NCI-H748 (cell line): ENCODE measurements at regions not wholly inside any gene's neighbourhood (a gene's known extent, or its start where the extent isn't known, plus 50 kb on each side); places are given as distances from the start of the nearest gene placed in this dataset.
"Not testable (repeated sequence)": the region's sequence is repeated elsewhere in the genome, so short reads cannot be mapped to it uniquely, and the experiment has no call there.

ENCODE experiments used
- DNase-seq: peaks from one replicate; lab custom pipeline; 2025; ENCODE audit not compliant: unreplicated experiment; lab: John Stamatoyannopoulos, UW

DNA sequence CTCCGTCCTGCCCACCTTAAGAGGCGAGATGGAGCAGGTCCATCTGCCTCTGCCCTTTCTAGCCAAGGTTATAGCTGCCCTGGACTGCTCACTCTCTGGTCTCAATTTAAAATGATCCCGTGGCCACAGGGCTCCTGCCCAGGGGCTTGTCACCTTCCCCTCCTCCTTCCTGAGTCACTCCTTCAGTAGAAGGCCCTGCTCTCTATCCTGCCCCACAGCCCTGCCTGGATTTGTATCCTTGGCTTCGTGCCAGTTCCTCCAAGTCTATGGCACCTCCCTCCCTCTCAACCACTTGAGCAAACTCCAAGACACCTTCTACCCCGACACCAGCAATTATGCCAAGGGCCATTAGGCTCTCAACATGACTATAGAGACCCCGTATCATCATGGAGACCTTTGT lies 105.3 kb upstream of the PZP start:
- DNase-seq = not testable (repeated sequence)

DNA sequence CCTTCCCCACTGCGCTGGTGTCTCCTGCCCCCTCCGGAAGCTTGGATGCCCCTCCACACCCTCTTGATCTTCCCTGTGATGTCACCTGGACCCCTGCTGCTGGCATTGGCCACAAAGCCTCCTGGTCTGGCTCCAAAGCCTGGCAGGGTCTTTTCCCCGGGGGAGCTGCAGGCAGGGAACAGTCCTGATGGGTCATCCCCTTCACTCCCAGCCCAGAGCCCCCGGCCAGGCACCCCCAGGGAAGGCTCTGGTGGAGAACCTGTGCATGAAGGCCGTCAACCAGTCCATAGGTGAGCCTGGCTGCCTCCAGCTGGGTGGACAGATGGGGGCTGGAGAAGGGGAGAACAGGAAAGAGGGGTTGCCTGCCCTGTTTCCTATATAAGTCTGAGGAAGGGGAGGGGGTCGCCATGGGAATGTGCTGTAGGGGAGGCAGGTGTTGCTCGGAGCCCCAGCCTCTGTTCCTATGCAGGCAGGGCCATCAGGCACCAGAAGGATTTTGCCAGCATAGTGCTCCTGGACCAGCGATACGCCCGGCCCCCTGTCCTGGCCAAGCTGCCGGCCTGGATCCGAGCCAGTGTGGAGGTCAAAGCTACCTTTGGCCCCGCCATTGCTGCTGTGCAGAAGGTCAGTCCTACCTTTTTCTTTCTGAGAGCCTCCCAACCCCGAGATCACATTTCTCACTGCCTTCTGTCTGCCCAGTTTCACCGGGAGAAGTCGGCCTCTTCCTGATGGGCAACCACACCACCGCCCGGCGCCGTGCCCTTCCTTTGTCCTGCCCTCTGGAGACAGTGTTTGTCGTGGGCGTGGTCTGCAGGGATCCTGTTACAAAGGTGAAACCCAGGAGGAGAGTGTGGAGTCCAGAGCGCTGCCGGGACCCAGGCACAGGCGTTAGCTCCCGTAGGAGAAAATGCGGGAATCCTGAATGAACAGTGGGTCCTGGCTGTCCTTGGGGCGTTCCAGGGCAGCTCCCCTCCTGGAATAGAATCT lies 104.5 kb upstream of the PZP start:
- not testable (repeated sequence) for DNase-seq

DNA sequence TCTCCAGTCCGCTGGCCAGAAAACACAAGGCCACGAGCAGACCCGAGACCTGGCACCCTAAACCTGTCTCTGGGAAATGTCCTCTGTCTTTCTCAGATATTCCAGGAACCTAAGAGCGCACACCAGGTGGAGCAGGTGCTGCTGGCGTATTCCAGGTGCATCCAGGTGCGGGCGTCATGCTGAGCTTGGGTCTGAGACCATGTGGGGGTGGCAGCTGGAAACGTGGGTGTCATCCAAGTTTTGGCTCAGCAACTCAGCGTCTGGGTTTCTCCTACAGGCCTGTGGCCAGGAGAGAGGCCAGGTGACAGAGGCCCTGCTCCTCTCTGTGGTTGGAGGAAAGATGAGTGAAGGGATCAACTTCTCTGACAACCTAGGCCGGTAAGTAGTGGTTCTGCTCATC lies 103.3 kb upstream of the PZP start:
- not testable (repeated sequence) for DNase-seq

DNA sequence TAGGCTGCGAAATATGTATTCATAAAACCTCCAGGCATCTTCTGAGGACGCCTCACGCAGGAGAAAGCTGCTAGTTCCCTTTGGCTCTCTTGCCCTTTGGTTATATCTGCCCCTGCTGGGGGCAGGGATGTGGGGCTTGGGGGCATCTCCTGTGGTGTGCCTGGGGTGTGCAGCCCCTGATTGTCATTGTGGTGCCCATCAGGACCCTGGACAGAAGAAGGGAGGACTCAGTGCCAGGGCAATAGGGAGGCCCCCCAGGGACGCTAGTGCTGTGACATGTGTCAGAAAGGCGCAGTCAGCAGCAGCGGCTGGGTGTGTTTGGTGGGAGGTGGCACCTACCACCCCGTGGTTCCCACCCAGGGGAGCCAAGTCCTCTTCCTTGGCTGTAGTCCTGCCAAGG lies 102.5 kb upstream of the PZP start:
- DNase-seq = not testable (repeated sequence)

DNA sequence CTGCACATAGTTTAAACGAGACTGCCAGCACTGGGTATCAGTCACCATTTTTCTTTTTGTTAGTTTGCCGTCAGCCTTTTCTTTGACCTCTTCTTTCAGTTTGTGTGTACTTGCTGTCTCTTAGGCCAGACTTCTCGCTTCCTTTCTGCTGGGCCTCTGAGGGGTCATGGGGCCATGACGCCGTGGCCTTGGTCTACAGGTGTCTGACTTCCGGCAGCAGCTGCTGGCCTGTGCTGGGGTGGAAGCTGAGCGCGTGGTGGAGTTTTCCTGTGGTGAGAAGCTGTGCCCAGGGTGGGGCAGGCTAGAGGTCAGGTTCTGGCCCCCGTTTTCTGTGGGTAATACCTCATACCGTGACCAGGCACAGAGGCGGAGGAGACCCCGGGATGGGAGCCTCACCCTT lies 101.6 kb upstream of the PZP start:
- not testable (repeated sequence) for DNase-seq

DNA sequence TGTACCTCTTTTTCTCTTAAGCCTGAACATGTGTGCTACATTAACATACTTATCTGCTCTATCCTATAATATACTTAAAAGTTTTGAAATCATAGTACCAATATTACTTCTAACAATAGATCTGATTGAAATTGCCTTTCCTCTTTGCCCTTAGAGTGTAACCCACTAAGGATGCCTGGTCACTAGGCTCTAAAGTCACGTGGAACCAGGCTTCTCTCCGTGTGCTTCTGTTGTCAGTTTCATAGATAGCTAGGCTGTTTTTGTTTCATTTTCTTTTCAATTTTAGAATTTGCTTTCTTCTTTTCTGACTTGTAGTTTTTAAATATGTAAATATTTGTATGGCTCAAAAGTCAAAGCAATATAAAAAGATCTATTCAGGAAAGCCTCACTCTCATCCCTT lies 100.5 kb upstream of the PZP start:
- DNase-seq = not testable (repeated sequence)

DNA sequence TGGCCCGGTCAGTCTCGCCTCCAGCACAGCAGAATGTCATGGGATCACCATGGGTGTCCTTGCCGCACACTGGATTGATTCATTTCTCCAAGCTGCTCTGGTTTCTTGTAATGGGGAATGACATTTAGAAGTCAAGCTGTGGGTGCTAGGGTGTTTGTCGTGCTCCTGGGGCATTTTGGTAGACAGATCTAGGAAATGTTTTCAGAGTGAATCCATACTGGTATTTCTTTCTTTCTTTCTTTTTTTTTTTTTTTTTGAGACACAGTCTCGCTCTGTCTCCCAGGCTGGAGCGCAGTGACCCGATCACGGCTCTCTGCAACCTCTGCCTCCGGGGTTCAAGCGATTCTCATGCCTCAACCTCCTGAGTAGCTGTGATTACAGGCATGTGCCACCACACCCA lies 100.0 kb upstream of the PZP start:
- DNase-seq = not testable (repeated sequence)

DNA sequence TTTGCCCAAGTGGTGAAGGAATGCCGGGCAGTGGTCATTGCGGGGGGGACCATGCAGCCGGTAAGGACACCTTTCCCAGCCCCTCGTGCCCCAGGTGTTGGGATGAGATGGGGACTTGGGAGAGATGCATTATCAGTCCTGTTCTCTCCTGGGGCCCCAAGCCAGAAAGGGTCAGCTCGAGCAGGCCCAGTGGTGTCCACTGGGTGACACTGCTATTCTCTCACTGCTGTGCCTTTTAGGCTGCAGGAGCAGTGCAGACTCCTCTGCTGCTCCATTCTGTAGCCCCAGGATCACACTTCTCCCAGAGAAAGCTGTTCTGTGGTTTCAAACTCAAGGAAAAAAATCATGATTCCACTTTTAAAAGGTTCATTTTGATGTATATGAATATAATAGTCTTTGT lies 99.1 kb upstream of the PZP start:
- DNase-seq = not testable (repeated sequence)

DNA sequence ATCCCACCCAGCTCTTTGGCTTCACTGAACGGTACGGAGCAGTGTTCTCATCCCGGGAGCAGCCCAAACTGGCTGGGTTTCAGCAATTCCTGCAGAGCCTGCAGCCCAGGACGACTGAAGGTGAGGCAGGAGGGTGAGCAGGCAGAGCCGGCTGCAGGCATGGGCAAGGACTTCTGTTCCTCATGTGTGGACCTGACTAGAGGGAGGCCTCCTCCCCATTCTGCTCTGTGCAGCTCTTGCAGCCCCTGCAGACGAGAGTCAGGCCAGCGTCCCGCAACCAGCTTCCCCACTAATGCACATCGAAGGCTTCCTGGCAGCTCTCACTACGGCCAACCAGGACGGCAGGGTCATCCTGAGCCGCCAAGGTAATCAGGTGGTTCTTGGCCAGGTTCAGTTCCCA lies 97.8 kb upstream of the PZP start:
- DNase-seq = not testable (repeated sequence)

DNA sequence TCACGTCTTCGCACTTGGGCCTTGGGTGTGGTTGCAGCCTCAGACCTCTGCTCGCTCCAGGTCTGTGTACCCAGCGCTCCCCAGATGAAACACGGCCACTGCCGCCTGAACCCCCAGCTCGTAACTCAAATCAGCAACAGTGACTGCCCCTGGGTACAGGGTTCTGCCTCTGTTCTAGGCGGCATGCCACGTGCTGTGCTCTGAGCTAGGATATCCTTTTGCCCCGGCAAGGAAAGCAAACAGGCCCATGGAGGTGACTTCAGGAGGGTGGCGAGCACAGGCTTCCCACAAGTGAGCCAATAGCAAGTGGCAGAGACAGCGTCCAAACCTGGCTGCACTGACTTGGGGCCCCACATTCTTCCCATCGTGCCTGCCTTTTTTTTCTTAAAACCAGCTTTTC lies 96.3 kb upstream of the PZP start:
- DNase-seq = not testable (repeated sequence)

DNA sequence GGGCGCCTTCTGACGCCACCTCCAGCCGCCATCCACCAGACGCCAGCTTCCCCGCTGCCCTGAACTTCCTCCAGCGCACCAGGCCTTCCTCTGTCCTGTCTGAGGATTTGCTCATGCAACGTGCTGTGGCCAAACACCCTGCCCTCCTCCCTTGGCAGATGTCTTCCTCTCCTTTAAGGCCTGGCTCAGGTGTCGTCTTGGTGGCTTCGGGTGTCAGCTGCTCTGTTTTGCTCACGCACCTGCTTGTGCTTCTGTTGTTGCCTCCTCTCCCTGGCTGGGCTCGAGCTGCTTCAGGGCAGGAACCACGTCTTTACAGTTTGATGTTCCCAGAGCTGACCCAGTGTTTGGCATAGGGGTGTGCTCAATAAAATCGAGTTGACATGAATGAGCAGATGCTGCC lies 87.7 kb upstream of the PZP start:
- DNase-seq = not testable (repeated sequence)

DNA sequence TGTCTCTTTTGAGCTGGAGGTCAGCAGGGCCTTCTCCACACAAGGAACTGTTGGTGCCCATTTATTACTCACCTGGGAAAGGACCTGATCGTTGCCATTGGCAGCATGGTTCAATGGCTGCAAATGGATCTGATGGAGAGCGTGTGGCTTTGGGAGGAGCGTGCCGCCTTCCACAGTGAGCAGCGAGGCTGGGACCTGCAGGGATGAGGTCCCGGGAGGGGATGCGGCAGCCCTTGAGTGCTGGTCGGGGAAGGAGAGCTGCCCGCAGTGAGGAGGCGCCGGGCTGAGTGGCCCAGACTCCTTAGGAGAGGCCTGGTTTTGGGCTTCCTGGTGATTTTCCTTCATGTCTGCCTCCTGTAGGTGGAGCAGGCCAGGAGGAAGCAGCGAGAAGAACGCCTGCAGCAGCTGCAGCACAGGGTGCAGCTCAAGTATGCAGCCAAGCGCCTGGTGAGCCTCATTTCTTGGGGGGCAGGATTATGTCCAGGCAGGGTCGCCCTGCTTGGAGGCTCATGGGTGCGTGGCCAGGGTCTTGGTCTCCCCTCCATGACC lies 86.0 kb upstream of the PZP start:
- not testable (repeated sequence) for DNase-seq

DNA sequence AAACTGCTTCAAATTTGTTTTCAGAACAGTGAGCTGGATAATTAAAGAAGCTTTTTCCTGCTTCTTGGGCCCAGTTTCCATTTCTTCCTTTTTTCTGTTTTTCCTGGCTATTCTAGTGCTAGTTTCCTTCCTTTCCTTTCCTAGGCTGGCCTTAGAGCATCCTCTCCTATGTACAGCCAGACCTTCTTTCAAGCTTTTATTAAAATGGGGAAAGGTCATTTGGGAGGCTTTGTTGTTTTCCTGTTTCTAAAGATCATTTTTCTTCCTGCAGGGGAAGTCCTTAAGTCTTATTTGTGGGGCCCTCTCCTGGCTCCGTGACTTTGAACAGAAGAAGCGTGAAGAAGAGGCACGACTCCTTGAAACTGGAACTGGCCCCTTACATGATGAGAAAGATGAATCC lies 85.2 kb upstream of the PZP start:
- DNase-seq = not testable (repeated sequence)

DNA sequence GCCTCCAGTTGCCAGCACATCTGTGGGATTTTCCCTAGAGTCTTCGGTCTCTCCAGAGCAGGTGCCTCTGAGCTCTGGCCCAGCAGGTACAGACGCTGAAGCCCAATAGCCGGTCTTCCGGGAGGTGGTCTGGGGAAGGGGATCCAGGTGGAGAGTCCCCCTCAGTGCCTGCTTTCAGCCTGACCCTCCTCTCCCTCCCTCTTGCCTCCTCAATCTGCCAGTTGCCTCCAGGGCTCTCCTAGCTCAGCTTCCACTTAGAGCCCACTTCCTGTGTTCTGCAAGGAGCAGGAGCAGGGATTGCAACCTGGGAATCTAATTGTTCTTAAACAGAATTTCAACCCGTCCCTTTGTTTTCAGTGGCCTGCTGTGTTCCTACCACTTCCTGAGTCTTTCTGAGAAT lies 81.8 kb upstream of the PZP start:
- not testable (repeated sequence) for DNase-seq

DNA sequence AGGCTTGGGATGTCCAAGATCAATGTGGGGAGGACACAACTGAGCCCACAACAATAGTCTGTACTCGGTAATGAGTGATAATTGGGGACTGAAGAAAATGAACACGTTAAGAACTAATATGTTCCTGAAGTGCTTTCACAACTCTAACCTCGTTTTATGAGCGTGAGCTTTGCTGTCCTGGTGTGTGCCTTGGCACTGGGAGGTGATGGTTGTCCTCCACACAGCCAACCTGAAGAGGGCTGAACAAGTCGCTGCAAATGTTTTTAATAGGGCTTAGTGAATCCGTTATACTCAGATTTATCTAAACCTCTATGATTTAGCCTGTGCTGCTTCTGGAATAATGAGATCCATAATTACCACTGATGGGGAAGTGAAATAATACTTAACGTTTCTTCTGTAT lies 76.5 kb upstream of the PZP start:
- not testable (repeated sequence) for DNase-seq

DNA sequence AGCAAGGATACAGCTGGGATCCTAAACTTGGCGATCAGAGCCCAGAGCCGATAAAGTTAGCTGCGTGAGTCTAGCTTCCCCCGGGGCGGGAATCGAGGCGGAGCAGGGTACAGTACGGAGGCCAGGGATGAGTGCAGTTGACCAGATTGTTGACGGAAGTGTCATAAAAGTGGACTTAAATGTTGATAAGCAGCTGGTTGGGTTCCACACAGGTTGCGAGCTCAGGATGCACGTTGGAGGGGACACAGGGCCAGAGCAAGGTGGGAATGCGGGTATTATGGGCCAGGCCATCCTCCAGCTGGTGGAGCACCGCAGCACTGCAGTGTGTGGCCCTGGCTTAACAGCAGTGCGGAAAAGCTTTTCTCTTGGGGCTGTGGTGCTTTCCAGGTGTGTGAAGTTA lies 76.0 kb upstream of the PZP start:
- not testable (repeated sequence) for DNase-seq

DNA sequence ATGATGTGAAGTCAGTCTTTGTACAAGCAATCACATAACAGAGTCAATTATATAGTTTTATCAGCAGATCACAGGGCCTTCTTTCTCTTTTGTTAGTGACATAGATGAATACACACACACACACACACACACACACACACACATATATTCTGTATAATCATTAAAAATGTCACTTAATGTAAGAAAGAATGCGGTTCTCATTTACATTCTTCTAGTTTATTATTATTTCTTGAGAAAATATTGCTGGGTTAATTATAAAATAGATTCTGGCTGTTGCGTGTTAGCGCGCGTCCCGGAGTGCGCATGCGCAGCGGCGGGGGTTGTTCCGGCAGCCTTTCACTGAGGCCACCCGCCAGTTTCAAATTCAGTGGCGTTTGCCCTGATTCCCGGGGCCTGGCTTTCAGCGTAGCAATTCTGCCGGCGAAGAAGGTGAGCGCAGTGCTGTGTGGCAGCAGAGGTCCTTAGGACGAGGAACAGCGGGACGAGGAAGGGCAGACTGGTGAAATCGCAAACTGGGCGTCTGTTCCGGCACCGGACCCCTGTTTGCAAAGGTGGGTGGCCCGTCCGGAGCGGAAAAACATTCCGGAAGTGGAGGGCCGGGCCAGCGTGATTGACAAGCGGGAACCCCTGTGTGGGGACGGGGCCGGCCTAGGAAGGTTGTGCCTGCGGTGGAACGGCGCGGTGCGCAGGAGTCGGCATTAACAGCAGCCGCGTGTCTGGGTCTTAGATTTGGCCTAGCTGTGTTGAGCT lies 75.3 kb upstream of the PZP start:
- DNase-seq = peak; percentile 48

DNA sequence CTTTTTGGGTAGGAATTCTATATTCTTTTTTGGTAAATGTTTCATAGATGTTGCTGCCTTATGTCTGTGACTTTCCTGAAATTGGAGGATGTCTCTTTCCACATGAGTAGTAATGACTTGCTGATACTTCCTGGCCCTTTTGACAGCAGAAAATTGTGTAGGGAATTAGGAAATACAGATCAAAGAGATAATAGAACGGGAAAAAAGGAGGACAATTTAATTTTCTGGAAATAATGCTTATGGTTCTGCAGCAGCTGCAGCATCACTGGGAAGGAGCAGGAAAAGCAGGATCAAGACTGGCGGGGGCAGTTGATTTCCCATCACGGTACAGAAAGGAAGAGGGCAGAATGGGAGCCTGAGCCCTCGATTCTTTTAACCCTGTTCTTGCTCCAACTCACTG lies 68.8 kb upstream of the PZP start:
- DNase-seq = no peak

DNA sequence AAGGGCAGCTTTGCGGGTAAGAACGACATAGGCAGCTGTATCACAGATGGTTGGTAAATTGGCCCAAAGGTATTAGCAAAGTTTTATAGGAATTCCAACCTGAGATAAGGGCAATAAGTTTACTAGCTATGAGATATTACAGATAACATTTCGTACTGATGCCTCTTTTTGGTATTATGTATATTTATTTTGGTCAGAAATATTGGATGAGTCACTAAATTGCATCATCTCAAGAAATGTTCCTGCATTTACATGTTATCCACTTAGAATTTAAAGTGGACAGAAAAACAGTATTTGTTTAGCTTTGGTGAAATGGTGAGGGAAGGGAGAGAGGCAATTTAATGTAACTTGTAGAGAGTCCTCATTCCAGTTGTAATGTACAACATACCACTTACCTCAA lies 65.1 kb upstream of the PZP start:
- no peak for DNase-seq

DNA sequence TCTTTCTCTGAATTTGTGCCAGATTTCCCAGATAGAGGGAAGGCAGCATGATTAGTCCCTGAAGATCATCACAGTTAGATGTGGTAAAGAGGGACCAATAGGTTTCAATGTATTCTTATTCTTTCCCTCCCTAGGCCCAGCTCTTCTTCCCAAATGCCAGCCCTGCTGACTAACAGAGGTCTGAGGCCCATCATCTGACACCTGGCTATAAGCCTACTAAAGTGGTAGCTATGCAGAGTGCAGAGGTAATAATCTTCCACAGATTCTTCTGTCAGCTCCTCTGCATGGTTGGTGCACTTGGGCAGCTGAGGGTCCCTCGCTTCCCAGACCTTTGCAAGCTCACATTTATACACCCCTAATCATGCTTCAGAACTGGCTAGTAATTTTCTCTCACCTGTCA lies 63.7 kb upstream of the PZP start:
- no peak for DNase-seq

DNA sequence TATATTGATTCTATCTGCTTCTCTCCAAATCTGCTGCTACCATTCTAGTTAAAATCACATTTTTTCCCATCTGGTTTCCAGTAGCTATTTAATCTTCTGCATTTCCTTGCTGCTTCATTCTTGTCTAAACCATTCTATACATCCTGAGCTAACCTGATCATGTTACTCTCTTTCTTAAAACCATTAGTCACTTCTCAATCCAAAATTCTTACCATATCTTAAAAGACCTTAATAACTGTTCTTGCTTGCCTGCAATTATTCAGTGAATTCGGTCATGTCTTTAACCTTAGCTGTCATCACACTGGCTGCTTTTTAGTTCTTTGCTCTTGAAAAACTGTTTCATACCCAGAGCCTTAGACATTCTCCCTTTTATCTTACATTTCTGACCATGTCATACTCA lies 56.4 kb upstream of the PZP start:
- no peak for DNase-seq

DNA sequence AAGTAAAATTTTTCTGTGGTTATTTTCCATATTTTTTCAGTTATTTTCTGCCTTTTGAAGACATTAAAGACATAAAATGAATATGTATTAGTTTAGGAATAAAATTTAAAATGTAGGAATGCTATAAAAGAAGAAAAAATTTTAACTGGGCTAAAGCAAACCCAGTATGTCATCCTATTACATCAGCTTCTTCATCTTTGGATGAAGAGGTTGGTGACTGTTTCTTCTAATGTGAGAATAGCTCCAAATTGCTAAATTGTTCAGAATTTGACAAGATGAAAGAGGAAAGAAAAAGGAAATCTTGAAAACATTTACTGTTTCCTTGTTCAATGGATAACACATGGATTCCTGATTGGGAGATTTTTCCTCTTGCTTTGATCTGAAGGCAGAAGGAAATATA lies 52.7 kb upstream of the PZP start:
- no peak for DNase-seq
